WTC11 (cell line): ENCODE measurements at regions not wholly inside any gene's neighbourhood (a gene's known extent, or its start where the extent isn't known, plus 50 kb on each side); places are given as distances from the start of the nearest gene placed in this dataset.
A peak's percentile ranks its signal among the peaks of the same experiment; 100 is the strongest.

Source experiments
- ATAC-seq: fragments of 200-7000 bp; cut with Tn5 transposase; 2 replicates; pipeline ENCODE4 v1.10.0; 2021; ENCODE audit warnings: mild to moderate bottlenecking, moderate library complexity
- CTCF ChIA-PET: fragments of 300-600 bp; sonication (Branson Sonifier 250); formaldehyde crosslinking; loops from one replicate; lab custom pipeline; 2021; ENCODE audit warnings: antibody characterized with exemption; lab: Charles Lee
- POLR2A ChIA-PET: fragments of 350-600 bp; sonication (Branson Sonifier 250); formaldehyde crosslinking; loops from one replicate; lab custom pipeline; 2021; ENCODE audit warnings: antibody characterized with exemption; lab: Charles Lee
- DNase-seq: peaks from one replicate; pipeline ENCODE4 v3.0.0; 2021; ENCODE audit warnings: low spot score
- H3K27ac Mint-ChIP-seq: 2 replicates; pipeline ENCODE4 v1.8.0; 2021; ENCODE audit warnings: mixed read lengths
- H3K27me3 Mint-ChIP-seq: 2 replicates; pipeline ENCODE4 v1.8.0; 2021; ENCODE audit warnings: low read depth, mild to moderate bottlenecking, moderate library complexity, mixed read lengths
- H3K36me3 Mint-ChIP-seq: 2 replicates; pipeline ENCODE4 v1.8.0; 2021; ENCODE audit warnings: mixed read lengths
- H3K4me1 Mint-ChIP-seq: 2 replicates; pipeline ENCODE4 v1.8.0; 2022; ENCODE audit warnings: mixed read lengths
- H3K4me3 Mint-ChIP-seq: 2 replicates; pipeline ENCODE4 v1.8.0; 2021; ENCODE audit warnings: mild to moderate bottlenecking, moderate library complexity, mixed read lengths
- H3K9me3 Mint-ChIP-seq: 2 replicates; pipeline ENCODE4 v1.8.0; 2021; ENCODE audit warnings: mixed read lengths
- CREB1 ChIP-seq: sonication (generic); formaldehyde crosslinking; IDR thresholded peaks from 2 replicates; pipeline ENCODE4 v1.8.0; 2023; ENCODE audit warnings: mild to moderate bottlenecking, missing genetic modification reagents
- CREM ChIP-seq: sonication (generic); formaldehyde crosslinking; IDR thresholded peaks from 2 replicates; pipeline ENCODE4 v1.8.1; 2022; ENCODE audit warnings: mild to moderate bottlenecking, missing genetic modification reagents, moderate library complexity
- E2F4 ChIP-seq: sonication (generic); formaldehyde crosslinking; IDR thresholded peaks from 2 replicates; pipeline ENCODE4 v1.8.1; 2022; ENCODE audit warnings: low read depth, mild to moderate bottlenecking, moderate library complexity, missing genetic modification reagents, borderline replicate concordance
- E2F5 ChIP-seq: sonication (generic); formaldehyde crosslinking; IDR thresholded peaks from 2 replicates; pipeline ENCODE4 v1.8.1; 2022; ENCODE audit warnings: mild to moderate bottlenecking, moderate library complexity, missing genetic modification reagents
- ELF4 ChIP-seq: sonication (generic); formaldehyde crosslinking; IDR thresholded peaks from 2 replicates; pipeline ENCODE4 v1.8.1; 2022; ENCODE audit warnings: low read depth, mild to moderate bottlenecking, moderate library complexity, missing genetic modification reagents
- ESRRA ChIP-seq: sonication (generic); formaldehyde crosslinking; IDR thresholded peaks from 2 replicates; pipeline ENCODE4 v1.8.1; 2022; ENCODE audit warnings: mild to moderate bottlenecking, missing genetic modification reagents, borderline replicate concordance
- ETV6 ChIP-seq: sonication (generic); formaldehyde crosslinking; IDR thresholded peaks from 2 replicates; pipeline ENCODE4 v1.8.1; 2022; ENCODE audit warnings: mild to moderate bottlenecking, missing genetic modification reagents
- FOXJ3 ChIP-seq: sonication (generic); formaldehyde crosslinking; IDR thresholded peaks from 2 replicates; pipeline ENCODE4 v1.9.0; 2021; ENCODE audit warnings: missing genetic modification reagents, mild to moderate bottlenecking, borderline replicate concordance
- FOXK1 ChIP-seq: sonication (generic); formaldehyde crosslinking; IDR thresholded peaks from 2 replicates; pipeline ENCODE4 v1.8.0; 2022; ENCODE audit warnings: mild to moderate bottlenecking, moderate library complexity, missing genetic modification reagents
- IRF1 ChIP-seq: sonication (generic); formaldehyde crosslinking; IDR thresholded peaks from 2 replicates; pipeline ENCODE4 v1.8.0; 2023; ENCODE audit warnings: missing genetic modification reagents
- IRF2 ChIP-seq: sonication (generic); formaldehyde crosslinking; IDR thresholded peaks from 2 replicates; pipeline ENCODE4 v1.8.0; 2022; ENCODE audit warnings: low read depth, missing genetic modification reagents, borderline replicate concordance
- NFYB ChIP-seq: sonication (generic); formaldehyde crosslinking; conservative IDR thresholded peaks from 2 replicates; pipeline ENCODE4 v1.8.0; 2022; ENCODE audit warnings: low read depth, missing genetic modification reagents
- PREB ChIP-seq: sonication (generic); formaldehyde crosslinking; IDR thresholded peaks from 2 replicates; pipeline ENCODE4 v1.8.1; 2022; ENCODE audit warnings: mild to moderate bottlenecking, missing genetic modification reagents, moderate library complexity, borderline replicate concordance
- RELA ChIP-seq: sonication (generic); formaldehyde crosslinking; IDR thresholded peaks from 2 replicates; pipeline ENCODE4 v1.8.1; 2022; ENCODE audit warnings: missing genetic modification reagents, mild to moderate bottlenecking, borderline replicate concordance
- TEAD1 ChIP-seq: sonication (generic); formaldehyde crosslinking; IDR thresholded peaks from 2 replicates; pipeline ENCODE4 v1.8.0; 2022; ENCODE audit warnings: mild to moderate bottlenecking, missing genetic modification reagents
- ZBTB43 ChIP-seq: sonication (generic); formaldehyde crosslinking; IDR thresholded peaks from 2 replicates; pipeline ENCODE4 v1.8.1; 2023; ENCODE audit warnings: mild to moderate bottlenecking, missing genetic modification reagents
- ZMAT4 ChIP-seq: fragments of 250-450 bp; sonication (Bioruptor Pico); IDR thresholded peaks from 2 replicates; pipeline ENCODE4 v1.9.0; 2021; ENCODE audit warnings: mild to moderate bottlenecking
- ZNF532 ChIP-seq: fragments of 250-450 bp; sonication (Bioruptor Pico); IDR thresholded peaks from 2 replicates; pipeline ENCODE4 v1.9.0; 2021; ENCODE audit warnings: mild to moderate bottlenecking, borderline replicate concordance

GRCh38 chr21:35933466-35933865 is 126.9 kb downstream of the SETD4 start:
- no peaks in the 10 kb centered on the region for H3K9me3 Mint-ChIP-seq
- H3K4me3 Mint-ChIP-seq, result no peak overlapping the region
- H3K27me3 Mint-ChIP-seq, result no peaks in the 10 kb centered on the region
- H3K4me1 Mint-ChIP-seq, result no peaks in the 10 kb centered on the region
- DNase-seq, result no peak
- peak; percentile 87 for ATAC-seq
- H3K27ac Mint-ChIP-seq, result no peak overlapping the region
- H3K36me3 Mint-ChIP-seq, result no peaks in the 10 kb centered on the region
- TF ChIP-seq ESRRA (CRISPR knock-in tag), result no peak
- no peak for TF ChIP-seq RELA (CRISPR knock-in tag)
- TF ChIP-seq ZMAT4 (CRISPR knock-in tag), result no peak
- no peak for TF ChIP-seq TEAD1 (CRISPR knock-in tag)
- no peak for TF ChIP-seq E2F5 (CRISPR knock-in tag)
- no peak for TF ChIP-seq ZBTB43 (CRISPR knock-in tag)
- TF ChIP-seq E2F4 (CRISPR knock-in tag), result no peak
- TF ChIP-seq ZNF532 (CRISPR knock-in tag), result no peak
- TF ChIP-seq CREM (CRISPR knock-in tag), result no peak
- TF ChIP-seq ETV6 (CRISPR knock-in tag), result no peak
- TF ChIP-seq PREB (CRISPR knock-in tag), result no peak
- ChIA-PET POLR2A (no interaction called here), CTCF (interaction anchor here (0.6 to 2.0 kb wide), 7 partner anchors 15 to 1188 kb away, joined by 3 to 6 read pairs (median 3); no protein-coding TSS in a partner anchor)

- ChIA-PET CTCF (interaction anchor here (0.7 to 2.0 kb wide), 5 partner anchors 58 to 1043 kb away, joined by 3 to 6 read pairs (median 5); no protein-coding TSS in a partner anchor), POLR2A (no interaction called here)
- no peak overlapping the region for H3K4me3 Mint-ChIP-seq
- TF ChIP-seq ZMAT4 (CRISPR knock-in tag) (no peak), IRF1 (CRISPR knock-in tag) (no peak), FOXJ3 (no peak), ELF4 (no peak), IRF2 (CRISPR knock-in tag) (no peak), NFYB (no peak), FOXK1 (no peak), CREB1 (no peak)
- no peak for ATAC-seq
- no peaks in the 10 kb centered on the region for H3K4me1 Mint-ChIP-seq
- H3K27me3 Mint-ChIP-seq, result no peaks in the 10 kb centered on the region
- no peaks in the 10 kb centered on the region for H3K9me3 Mint-ChIP-seq
- no peaks in the 10 kb centered on the region for H3K36me3 Mint-ChIP-seq
- DNase-seq, result no peak
- H3K27ac Mint-ChIP-seq, result no peak overlapping the region
Observed at GRCh38 chr21:35932232-35932911, 128.0 kb downstream of the SETD4 start.
